ENCODE measurements at regions not wholly inside any gene's neighbourhood (a gene's known extent, or its start where the extent isn't known, plus 50 kb on each side); places are given as distances from the start of the nearest gene placed in this dataset.

DNA sequence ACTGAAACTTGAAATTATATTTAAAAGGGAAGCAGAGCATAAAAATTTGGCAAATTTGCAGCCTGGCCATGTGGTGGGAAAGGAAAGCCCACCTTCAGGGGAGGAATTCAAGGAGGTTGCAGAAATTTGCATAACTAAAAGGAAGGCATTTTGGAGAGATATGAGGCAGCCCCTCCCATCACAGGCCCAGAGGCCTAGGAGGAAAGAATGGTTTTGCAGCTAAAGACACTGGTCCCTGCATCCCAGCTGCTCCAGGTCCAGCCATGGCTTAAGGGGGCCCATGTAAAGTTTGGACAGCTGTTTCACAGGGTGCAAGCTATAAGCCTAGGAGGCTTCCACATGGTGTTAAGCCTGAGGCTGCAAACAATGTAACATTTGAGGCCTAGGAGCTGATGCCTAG lies 212.5 kb downstream of the NNT start:
- Mint-ChIP-seq H3K27me3 (no peaks in the 10 kb centered on the region), H3K36me3 (ENCODE audit: low read depth) (no peaks in the 10 kb centered on the region), H3K4me1 (ENCODE audit: low read depth) (no peaks in the 10 kb centered on the region), H3K4me3 (no peak overlapping the region), H3K27ac (no peak overlapping the region), H3K9me3 (peaks cover 12% of the 10 kb centered on the region)
- POLR2A ChIA-PET = no interaction called here
- no peaks in the 10 kb centered on the region for H3K27me3 ChIP-seq (ENCODE audit: control insufficient read depth in 1 of 2, insufficient read depth in 2 of 2, low read length in 2 of 2)
- no peak overlapping the region for H3K4me3 ChIP-seq (ENCODE audit: low read length)
- no peak overlapping the region for H3K27ac ChIP-seq (ENCODE audit: low read depth in 1 of 2, low read length in 2 of 2)
- TF ChIP-seq, protein P1, sequence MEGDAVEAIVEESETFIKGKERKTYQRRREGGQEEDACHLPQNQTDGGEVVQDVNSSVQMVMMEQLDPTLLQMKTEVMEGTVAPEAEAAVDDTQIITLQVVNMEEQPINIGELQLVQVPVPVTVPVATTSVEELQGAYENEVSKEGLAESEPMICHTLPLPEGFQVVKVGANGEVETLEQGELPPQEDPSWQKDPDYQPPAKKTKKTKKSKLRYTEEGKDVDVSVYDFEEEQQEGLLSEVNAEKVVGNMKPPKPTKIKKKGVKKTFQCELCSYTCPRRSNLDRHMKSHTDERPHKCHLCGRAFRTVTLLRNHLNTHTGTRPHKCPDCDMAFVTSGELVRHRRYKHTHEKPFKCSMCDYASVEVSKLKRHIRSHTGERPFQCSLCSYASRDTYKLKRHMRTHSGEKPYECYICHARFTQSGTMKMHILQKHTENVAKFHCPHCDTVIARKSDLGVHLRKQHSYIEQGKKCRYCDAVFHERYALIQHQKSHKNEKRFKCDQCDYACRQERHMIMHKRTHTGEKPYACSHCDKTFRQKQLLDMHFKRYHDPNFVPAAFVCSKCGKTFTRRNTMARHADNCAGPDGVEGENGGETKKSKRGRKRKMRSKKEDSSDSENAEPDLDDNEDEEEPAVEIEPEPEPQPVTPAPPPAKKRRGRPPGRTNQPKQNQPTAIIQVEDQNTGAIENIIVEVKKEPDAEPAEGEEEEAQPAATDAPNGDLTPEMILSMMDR (IDR thresholded peaks at IDR 0.05) = no peak
- CTCF ChIA-PET = no interaction called here
- no peaks in the 10 kb centered on the region for H3K36me3 ChIP-seq (ENCODE audit: insufficient read depth, low read length)
- intact Hi-C loops (cut with DNase I, micrococcal nuclease) = no loop called here
- H3K4me1 ChIP-seq (ENCODE audit: insufficient read depth, low read length) = no peaks in the 10 kb centered on the region
- ATAC-seq (ENCODE audit: poor library complexity) (no peak), DNase-seq (no peak)
- peaks cover 14 to 18% of the 10 kb centered on the region in 2 experiments for H3K9me3 ChIP-seq (ENCODE audit: control insufficient read depth in 1 of 2, insufficient read depth in 1 of 2, low read length in 2 of 2)

DNA sequence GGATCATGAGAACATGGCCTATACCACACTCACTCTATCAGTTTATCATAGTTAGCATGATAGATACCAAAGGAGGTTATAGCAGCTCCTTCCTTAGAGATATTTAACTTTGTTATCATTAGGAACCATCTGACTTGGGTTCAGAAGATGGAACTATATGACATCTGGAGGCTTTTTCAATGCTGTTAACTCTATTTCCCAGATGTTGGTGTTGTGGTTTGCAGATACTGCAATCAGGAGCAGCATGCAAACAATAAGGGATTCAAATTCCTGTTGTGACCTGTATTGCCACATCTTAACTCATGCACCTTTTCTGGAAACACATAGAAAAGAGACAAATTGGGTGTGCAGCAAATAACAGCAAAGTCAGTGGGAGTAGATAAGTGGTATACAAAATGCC lies 201.7 kb downstream of the NNT start:
- TF ChIP-seq, protein P1 (IDR thresholded peaks at IDR 0.05) = no peak
- ChIA-PET CTCF (no interaction called here), POLR2A (no interaction called here)
- Mint-ChIP-seq H3K9me3 (peaks cover 5% of the 10 kb centered on the region), H3K27me3 (no peaks in the 10 kb centered on the region), H3K4me3 (no peak overlapping the region), H3K4me1 (ENCODE audit: low read depth) (no peaks in the 10 kb centered on the region), H3K27ac (no peak overlapping the region), H3K36me3 (ENCODE audit: low read depth) (no peaks in the 10 kb centered on the region)
- Histone ChIP-seq H3K4me3 (ENCODE audit: low read length) (no peak overlapping the region), H3K9me3 (ENCODE audit: control insufficient read depth in 1 of 2, insufficient read depth in 1 of 2, low read length in 2 of 2) (no peaks in the 10 kb centered on the region), H3K27ac (ENCODE audit: low read depth in 1 of 2, low read length in 2 of 2) (no peak overlapping the region), H3K27me3 (ENCODE audit: control insufficient read depth in 1 of 2, insufficient read depth in 2 of 2, low read length in 2 of 2) (no peaks in the 10 kb centered on the region), H3K4me1 (ENCODE audit: insufficient read depth, low read length) (no peaks in the 10 kb centered on the region), H3K36me3 (ENCODE audit: insufficient read depth, low read length) (no peaks in the 10 kb centered on the region)
- no peak for ATAC-seq (ENCODE audit: poor library complexity)
- intact Hi-C loops (cut with DNase I, micrococcal nuclease) = no loop called here
- DNase-seq = no peak

GRCh38 chr5:43804041-43804440 lies 201.1 kb downstream of the NNT start:
- no peaks in the 10 kb centered on the region for H3K4me1 ChIP-seq (ENCODE audit: insufficient read depth, low read length)
- no peak overlapping the region for H3K4me3 ChIP-seq (ENCODE audit: low read length)
- POLR2A ChIA-PET = no interaction called here
- no peak overlapping the region for H3K4me3 Mint-ChIP-seq
- no peak overlapping the region for H3K27ac Mint-ChIP-seq
- H3K9me3 Mint-ChIP-seq = peaks cover 5% of the 10 kb centered on the region
- ATAC-seq (ENCODE audit: poor library complexity) = no peak
- no peaks in the 10 kb centered on the region for H3K4me1 Mint-ChIP-seq (ENCODE audit: low read depth)
- no peaks in the 10 kb centered on the region for H3K27me3 ChIP-seq (ENCODE audit: control insufficient read depth in 1 of 2, insufficient read depth in 2 of 2, low read length in 2 of 2)
- no peaks in the 10 kb centered on the region for H3K36me3 Mint-ChIP-seq (ENCODE audit: low read depth)
- TF ChIP-seq, protein P1 (IDR thresholded peaks at IDR 0.05) = no peak
- H3K9me3 ChIP-seq (ENCODE audit: control insufficient read depth in 1 of 2, insufficient read depth in 1 of 2, low read length in 2 of 2) = no peaks in the 10 kb centered on the region
- no peaks in the 10 kb centered on the region for H3K27me3 Mint-ChIP-seq
- no peaks in the 10 kb centered on the region for H3K36me3 ChIP-seq (ENCODE audit: insufficient read depth, low read length)
- no peak overlapping the region for H3K27ac ChIP-seq (ENCODE audit: low read depth in 1 of 2, low read length in 2 of 2)
- no peak for DNase-seq
- CTCF ChIA-PET = no interaction called here
- intact Hi-C loops (cut with DNase I, micrococcal nuclease) = no loop called here
